ENCODE measurements at regions not wholly inside any gene's neighbourhood (a gene's known extent, or its start where the extent isn't known, plus 50 kb on each side); places are given as distances from the start of the nearest gene placed in this dataset.

DNA sequence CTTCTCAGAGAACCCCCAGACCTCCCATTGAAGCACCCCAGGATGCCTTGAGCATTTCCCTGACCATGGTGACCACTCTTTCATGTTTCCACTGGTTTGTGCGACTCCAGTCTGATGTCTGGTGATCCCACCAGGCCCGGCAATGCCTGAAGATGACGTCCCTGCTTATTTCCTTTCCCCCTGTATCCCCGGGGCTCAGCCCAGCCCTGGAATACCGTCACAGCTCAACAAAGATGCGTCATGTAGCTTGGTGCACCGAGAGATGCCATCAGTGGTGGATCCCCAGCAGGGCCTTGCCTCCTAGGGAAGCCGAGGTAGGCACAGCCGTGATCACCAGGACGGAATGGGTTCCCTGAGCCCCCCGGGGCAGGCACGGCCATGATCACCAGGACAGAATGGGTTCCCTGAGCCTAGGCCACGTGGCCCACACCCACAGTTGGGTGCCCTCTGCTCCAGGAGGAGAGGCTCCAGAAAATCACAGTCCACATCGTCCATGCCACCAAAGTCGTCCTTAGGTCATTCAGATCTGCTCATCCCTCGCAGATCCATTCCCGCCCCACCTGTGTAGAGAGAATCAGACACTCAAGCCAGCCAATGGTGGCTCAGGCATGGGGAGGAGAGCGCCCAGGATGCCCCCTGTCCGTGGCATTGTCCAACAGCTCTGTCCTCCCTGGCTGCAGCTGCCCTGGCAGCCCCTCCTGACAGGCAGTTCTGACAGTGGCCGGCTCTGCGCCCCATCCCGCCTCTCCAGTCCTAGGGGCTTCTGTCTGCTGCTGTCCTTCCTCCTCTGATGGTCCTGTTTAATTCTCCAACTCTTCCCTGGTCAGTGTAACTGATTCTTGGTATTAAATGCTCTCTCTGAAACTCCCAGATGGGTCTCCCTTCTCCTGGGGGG, 261.1 kb downstream of the RBFOX3 start:
- TF ChIP-seq, protein P1, sequence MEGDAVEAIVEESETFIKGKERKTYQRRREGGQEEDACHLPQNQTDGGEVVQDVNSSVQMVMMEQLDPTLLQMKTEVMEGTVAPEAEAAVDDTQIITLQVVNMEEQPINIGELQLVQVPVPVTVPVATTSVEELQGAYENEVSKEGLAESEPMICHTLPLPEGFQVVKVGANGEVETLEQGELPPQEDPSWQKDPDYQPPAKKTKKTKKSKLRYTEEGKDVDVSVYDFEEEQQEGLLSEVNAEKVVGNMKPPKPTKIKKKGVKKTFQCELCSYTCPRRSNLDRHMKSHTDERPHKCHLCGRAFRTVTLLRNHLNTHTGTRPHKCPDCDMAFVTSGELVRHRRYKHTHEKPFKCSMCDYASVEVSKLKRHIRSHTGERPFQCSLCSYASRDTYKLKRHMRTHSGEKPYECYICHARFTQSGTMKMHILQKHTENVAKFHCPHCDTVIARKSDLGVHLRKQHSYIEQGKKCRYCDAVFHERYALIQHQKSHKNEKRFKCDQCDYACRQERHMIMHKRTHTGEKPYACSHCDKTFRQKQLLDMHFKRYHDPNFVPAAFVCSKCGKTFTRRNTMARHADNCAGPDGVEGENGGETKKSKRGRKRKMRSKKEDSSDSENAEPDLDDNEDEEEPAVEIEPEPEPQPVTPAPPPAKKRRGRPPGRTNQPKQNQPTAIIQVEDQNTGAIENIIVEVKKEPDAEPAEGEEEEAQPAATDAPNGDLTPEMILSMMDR (IDR thresholded peaks at IDR 0.05; ENCODE audit: low read length, missing control alignments): no peak
- DNase-seq (ENCODE audit: low read depth): no peak
- H3K4me3 ChIP-seq (replicated peaks; ENCODE audit: low read depth, low read length): no peak overlapping the region

DNA sequence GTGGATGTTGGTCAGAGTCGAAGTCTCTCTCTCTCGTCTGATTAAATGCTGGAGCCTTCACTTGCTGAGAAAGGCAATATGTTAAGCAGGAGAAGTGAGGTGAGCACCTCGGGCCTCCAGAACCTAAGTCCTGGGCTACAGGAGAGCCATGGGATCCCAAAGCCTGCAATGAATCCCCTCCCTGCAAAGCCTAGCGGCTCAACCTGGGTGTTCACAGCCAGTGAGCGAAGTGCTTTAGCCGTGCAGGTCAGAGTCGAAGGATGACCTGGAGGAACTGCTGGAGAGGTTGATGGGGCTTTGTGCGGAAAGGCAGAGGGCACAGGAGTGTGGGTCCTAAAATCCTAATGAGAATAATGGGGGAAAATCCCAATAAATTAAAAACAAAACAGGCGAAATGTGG, 267.8 kb downstream of the ENGASE start:
- TF ChIP-seq, protein P1 (IDR thresholded peaks at IDR 0.05; ENCODE audit: low read length, missing control alignments): no peak
- H3K4me3 ChIP-seq (replicated peaks; ENCODE audit: low read depth, low read length): no peak overlapping the region
- DNase-seq (ENCODE audit: low read depth): no peak

DNA sequence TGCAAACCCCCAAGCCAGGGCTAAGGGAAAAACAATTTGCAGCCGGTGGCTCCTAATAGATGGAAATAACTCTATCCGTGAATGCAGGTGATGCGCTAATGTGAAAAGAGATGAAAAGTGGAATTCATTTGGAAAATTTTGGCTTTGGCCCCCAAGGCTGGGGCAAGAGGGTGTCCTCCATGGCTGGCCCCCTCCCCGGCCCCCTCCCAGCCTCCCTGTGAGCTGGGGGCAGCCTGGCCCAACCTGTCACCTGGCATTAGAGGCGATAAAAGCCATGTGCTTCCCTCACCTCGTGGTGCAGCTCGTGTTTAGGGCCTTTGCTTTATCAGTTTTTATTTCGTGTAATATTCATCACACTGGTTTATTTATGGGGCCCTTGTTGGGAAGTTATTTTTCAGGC, 267.2 kb downstream of the ENGASE start:
- TF ChIP-seq, protein P1 (IDR thresholded peaks at IDR 0.05; ENCODE audit: low read length, missing control alignments): no peak
- H3K4me3 ChIP-seq (replicated peaks; ENCODE audit: low read depth, low read length): no peak overlapping the region
- no peak for DNase-seq (ENCODE audit: low read depth)

DNA sequence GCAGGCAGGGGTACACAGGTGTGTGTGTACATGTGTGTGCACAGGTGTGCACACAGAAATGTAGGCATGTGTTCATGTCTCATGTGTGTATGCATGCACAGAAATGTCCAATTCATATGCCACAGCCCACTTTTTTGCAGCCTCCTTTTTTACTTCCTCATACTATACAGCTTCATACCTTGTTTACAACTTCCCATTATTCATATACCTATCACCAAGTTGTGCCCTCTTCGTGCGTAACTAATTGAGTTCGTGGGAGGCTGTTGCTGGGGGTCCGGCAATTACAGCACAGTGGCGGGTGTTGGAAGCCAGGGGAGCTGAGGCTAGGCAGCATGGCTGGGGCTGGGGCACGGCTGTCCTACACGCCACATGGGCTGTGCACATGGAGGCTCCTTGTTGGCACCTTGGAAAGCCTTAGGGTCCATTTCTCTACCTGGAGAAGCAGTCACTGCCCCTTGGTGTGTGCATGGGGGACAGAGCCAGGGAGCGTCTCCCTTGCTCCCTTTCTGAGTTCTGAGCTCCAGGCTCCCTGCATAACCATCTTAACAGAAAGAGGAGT, 266.7 kb downstream of the ENGASE start:
- no peak overlapping the region for H3K4me3 ChIP-seq (replicated peaks; ENCODE audit: low read depth, low read length)
- TF ChIP-seq, protein P1 (IDR thresholded peaks at IDR 0.05; ENCODE audit: low read length, missing control alignments): no peak
- no peak for DNase-seq (ENCODE audit: low read depth)

DNA sequence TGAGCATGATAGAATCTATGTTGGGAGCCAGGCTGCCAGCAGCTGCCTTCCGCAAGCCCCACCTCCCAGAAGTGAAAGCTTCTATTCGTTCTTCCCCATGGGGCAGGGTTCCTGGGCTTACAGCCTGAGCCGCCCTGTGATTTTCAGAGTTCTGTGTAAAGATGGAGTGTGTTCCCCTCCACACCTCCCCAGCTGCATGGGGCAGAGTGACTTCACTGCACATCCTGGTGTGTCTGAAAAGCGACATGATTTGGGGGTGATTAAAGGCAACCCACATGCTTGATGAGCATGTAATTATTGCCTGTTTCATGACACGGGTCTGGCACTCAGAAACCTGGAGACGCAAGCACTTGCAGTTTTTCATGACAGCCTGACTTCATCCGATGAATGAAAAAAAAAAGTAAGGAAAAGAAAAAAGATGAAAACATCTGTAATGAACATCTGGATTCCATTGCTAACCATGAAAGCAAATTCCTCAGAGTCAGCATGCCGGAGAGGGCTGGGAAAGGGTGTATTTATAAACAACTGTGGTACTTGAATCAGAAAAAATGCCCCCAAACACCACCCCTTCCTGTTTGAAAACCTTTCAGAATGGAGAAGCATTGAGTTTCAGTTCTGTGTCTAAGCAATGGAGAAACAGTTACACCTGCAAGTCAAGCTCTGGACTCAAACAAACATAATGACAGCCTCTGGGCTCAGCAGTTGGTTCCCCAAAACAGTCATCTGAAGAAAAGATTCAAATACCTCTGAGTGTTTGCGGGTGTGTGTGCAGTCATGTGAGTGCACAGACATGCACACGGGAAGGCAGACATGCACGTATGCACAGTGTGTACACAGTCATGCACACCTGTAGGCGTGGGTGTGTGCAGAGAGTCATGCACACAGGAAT, 266.0 kb downstream of the ENGASE start:
- H3K4me3 ChIP-seq (replicated peaks; ENCODE audit: low read depth, low read length): no peak overlapping the region
- no peak for DNase-seq (ENCODE audit: low read depth)
- TF ChIP-seq, protein P1 (IDR thresholded peaks at IDR 0.05; ENCODE audit: low read length, missing control alignments): no peak

DNA sequence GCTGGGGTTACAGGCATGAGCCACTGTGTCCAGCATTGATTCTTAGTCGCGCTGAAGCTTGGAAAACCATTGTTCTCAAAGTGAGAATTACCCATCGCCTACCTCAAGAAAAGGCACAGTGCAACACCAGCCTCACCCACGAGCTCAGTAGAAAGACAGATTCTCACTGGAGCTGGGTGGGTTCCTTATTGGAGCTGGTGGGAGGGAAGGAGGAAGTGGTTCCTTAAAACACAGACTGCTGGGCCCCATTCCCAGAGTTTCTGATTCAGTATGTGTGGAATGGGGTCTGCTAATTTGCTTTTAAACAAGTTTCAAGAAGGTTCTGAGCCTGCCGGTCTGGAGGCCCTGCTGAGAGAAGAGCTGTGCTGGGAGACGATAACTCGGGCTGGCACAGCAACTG, 264.7 kb downstream of the ENGASE start:
- TF ChIP-seq, protein P1 (IDR thresholded peaks at IDR 0.05; ENCODE audit: low read length, missing control alignments): no peak
- DNase-seq (ENCODE audit: low read depth): no peak
- H3K4me3 ChIP-seq (replicated peaks; ENCODE audit: low read depth, low read length): no peak overlapping the region

All from fibroblast of pulmonary artery (primary cell).